ENCODE measurements at regions not wholly inside any gene's neighbourhood (a gene's known extent, or its start where the extent isn't known, plus 50 kb on each side); places are given as distances from the start of the nearest gene placed in this dataset.

- DNase-seq, result no peak
Measured at GRCh38 chr15:77731067-77731466, 98.4 kb upstream of the LINGO1 start.

GRCh38 chr15:77727635-77728304, 95.1 kb upstream of the LINGO1 start:
- no peak for DNase-seq

GRCh38 chr15:77724715-77725114, 92.0 kb upstream of the LINGO1 start:
- no peak for DNase-seq

GRCh38 chr15:77723756-77724155, 91.0 kb upstream of the LINGO1 start:
- DNase-seq, result no peak

GRCh38 chr15:77722759-77723460, 90.2 kb upstream of the LINGO1 start:
- DNase-seq, result no peak

GRCh38 chr15:77721963-77722362, 89.3 kb upstream of the LINGO1 start:
- DNase-seq, result no peak

- no peak for DNase-seq
Measured at GRCh38 chr15:77720655-77721054, 87.9 kb upstream of the LINGO1 start.

GRCh38 chr15:77720173-77720572, 87.5 kb upstream of the LINGO1 start:
- DNase-seq, result no peak

- no peak for DNase-seq
Measured at GRCh38 chr15:77719450-77719849, 86.7 kb upstream of the LINGO1 start.

- no peak for DNase-seq
Measured at GRCh38 chr15:77717333-77717990, 84.8 kb upstream of the LINGO1 start.

GRCh38 chr15:77716632-77717332, 84.1 kb upstream of the LINGO1 start:
- no peak for DNase-seq

- no peak for DNase-seq
Measured at GRCh38 chr15:77715860-77716259, 83.1 kb upstream of the LINGO1 start.

- DNase-seq, result no peak
Measured at GRCh38 chr15:77715051-77715450, 82.3 kb upstream of the LINGO1 start.

GRCh38 chr15:77714555-77714954, 81.8 kb upstream of the LINGO1 start:
- DNase-seq, result no peak

GRCh38 chr15:77714023-77714422, 81.3 kb upstream of the LINGO1 start:
- no peak for DNase-seq

- DNase-seq, result no peak
Measured at GRCh38 chr15:77713281-77713680, 80.6 kb upstream of the LINGO1 start.

- DNase-seq, result no peak
Measured at GRCh38 chr15:77712438-77712837, 79.7 kb upstream of the LINGO1 start.

GRCh38 chr15:77710637-77711036, 77.9 kb upstream of the LINGO1 start:
- no peak for DNase-seq

- no peak for DNase-seq
Measured at GRCh38 chr15:77710206-77710605, 77.5 kb upstream of the LINGO1 start.

- DNase-seq, result no peak
Measured at GRCh38 chr15:77709135-77709886, 76.6 kb upstream of the LINGO1 start.

GRCh38 chr15:77706482-77707244, 74.0 kb upstream of the LINGO1 start:
- DNase-seq, result no peak
